ENCODE measurements at regions not wholly inside any gene's neighbourhood (a gene's known extent, or its start where the extent isn't known, plus 50 kb on each side); places are given as distances from the start of the nearest gene placed in this dataset.

DNA sequence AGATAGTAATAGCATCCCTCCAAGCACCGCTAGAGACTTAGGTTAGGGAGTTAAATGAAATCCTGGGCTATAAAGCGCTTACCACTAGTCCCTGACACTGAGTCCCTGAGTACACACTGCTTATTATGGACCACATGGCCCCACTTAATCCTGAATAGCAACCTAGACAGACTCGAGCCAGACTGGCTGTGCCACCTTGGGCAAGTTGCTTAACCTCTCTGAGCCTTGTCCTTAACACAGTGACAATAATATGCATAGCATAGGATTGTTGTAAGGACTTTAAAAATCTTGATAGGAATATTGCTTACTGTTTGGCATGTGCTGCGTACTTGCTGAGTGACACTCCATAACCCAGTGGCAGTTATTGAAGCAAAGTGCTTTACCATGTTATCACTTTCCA, 125.6 kb upstream of the SASH1 start:
- peaks cover 15% of the 10 kb centered on the region for H3K4me1 Mint-ChIP-seq
- no peaks in the 10 kb centered on the region for H3K9me3 Mint-ChIP-seq
- POLR2A ChIA-PET: no interaction called here
- peaks cover 4% of the 10 kb centered on the region for H3K27me3 Mint-ChIP-seq (ENCODE audit: low read depth)
- CTCF ChIA-PET: no interaction called here
- H3K27ac Mint-ChIP-seq: no peak overlapping the region
- H3K36me3 Mint-ChIP-seq: no peaks in the 10 kb centered on the region
- DNase-seq (ENCODE audit: low spot score): no peak
- no peak for ATAC-seq
- H3K4me3 Mint-ChIP-seq: no peak overlapping the region
- TF ChIP-seq SOX15 (CRISPR knock-in tag; IDR thresholded peaks at IDR 0.05): no peak
- TF ChIP-seq NFE2L1 (CRISPR knock-in tag; IDR thresholded peaks at IDR 0.05): no peak
- no peak for TF ChIP-seq ZNF396 (CRISPR knock-in tag; IDR thresholded peaks at IDR 0.05; ENCODE audit: borderline replicate concordance)
- no peak for TF ChIP-seq ZNF263 (CRISPR knock-in tag; IDR thresholded peaks at IDR 0.05; ENCODE audit: low read depth)
- no peak for TF ChIP-seq NFATC4 (CRISPR knock-in tag; IDR thresholded peaks at IDR 0.05)

DNA sequence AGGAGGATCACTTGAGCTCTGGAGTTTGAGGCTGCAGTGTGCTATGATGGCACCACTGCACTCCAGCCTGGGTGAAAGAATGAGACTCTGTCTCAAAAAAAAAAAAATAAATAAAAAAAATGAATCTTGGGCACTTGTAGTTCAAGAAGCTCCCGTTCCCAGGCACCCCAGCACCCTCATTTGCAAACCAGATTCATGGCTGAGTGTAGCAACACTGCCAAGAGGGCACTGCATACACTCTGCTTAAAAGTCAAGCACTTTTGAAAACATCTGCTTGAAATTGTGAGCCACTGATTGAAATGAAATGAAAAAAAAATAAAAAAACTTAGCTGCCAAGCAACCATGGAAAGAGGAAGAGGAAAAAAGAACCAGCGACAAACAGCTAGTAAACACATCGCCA, 124.7 kb upstream of the SASH1 start:
- Mint-ChIP-seq H3K9me3 (no peaks in the 10 kb centered on the region), H3K36me3 (no peaks in the 10 kb centered on the region), H3K27ac (no peak overlapping the region), H3K4me3 (no peak overlapping the region), H3K4me1 (peaks cover 21% of the 10 kb centered on the region), H3K27me3 (ENCODE audit: low read depth) (no peaks in the 10 kb centered on the region; the same call in none of the 2 replicates)
- ChIA-PET POLR2A (no interaction called here), CTCF (no interaction called here)
- TF ChIP-seq, protein P1, sequence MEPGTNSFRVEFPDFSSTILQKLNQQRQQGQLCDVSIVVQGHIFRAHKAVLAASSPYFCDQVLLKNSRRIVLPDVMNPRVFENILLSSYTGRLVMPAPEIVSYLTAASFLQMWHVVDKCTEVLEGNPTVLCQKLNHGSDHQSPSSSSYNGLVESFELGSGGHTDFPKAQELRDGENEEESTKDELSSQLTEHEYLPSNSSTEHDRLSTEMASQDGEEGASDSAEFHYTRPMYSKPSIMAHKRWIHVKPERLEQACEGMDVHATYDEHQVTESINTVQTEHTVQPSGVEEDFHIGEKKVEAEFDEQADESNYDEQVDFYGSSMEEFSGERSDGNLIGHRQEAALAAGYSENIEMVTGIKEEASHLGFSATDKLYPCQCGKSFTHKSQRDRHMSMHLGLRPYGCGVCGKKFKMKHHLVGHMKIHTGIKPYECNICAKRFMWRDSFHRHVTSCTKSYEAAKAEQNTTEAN (CRISPR knock-in tag; IDR thresholded peaks at IDR 0.05): no peak
- TF ChIP-seq FOXP1 (CRISPR knock-in tag; IDR thresholded peaks at IDR 0.05; ENCODE audit: borderline replicate concordance) (no peak), ZBTB21 (CRISPR knock-in tag; IDR thresholded peaks at IDR 0.05; ENCODE audit: borderline replicate concordance) (no peak), ZNF232 (CRISPR knock-in tag; IDR thresholded peaks at IDR 0.05) (no peak), GRHL2 (CRISPR knock-in tag; IDR thresholded peaks at IDR 0.05; ENCODE audit: insufficient replicate concordance, severe bottlenecking) (no peak)
- TF ChIP-seq, protein P2, sequence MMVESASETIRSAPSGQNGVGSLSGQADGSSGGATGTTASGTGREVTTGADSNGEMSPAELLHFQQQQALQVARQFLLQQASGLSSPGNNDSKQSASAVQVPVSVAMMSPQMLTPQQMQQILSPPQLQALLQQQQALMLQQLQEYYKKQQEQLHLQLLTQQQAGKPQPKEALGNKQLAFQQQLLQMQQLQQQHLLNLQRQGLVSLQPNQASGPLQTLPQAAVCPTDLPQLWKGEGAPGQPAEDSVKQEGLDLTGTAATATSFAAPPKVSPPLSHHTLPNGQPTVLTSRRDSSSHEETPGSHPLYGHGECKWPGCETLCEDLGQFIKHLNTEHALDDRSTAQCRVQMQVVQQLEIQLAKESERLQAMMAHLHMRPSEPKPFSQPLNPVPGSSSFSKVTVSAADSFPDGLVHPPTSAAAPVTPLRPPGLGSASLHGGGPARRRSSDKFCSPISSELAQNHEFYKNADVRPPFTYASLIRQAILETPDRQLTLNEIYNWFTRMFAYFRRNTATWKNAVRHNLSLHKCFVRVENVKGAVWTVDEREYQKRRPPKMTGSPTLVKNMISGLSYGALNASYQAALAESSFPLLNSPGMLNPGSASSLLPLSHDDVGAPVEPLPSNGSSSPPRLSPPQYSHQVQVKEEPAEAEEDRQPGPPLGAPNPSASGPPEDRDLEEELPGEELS (CRISPR knock-in tag; IDR thresholded peaks at IDR 0.05): no peak
- TF ChIP-seq, protein P3, sequence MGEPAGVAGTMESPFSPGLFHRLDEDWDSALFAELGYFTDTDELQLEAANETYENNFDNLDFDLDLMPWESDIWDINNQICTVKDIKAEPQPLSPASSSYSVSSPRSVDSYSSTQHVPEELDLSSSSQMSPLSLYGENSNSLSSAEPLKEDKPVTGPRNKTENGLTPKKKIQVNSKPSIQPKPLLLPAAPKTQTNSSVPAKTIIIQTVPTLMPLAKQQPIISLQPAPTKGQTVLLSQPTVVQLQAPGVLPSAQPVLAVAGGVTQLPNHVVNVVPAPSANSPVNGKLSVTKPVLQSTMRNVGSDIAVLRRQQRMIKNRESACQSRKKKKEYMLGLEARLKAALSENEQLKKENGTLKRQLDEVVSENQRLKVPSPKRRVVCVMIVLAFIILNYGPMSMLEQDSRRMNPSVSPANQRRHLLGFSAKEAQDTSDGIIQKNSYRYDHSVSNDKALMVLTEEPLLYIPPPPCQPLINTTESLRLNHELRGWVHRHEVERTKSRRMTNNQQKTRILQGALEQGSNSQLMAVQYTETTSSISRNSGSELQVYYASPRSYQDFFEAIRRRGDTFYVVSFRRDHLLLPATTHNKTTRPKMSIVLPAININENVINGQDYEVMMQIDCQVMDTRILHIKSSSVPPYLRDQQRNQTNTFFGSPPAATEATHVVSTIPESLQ (CRISPR knock-in tag; IDR thresholded peaks at IDR 0.05): no peak
- DNase-seq (ENCODE audit: low spot score) (no peak), ATAC-seq (no peak)

DNA sequence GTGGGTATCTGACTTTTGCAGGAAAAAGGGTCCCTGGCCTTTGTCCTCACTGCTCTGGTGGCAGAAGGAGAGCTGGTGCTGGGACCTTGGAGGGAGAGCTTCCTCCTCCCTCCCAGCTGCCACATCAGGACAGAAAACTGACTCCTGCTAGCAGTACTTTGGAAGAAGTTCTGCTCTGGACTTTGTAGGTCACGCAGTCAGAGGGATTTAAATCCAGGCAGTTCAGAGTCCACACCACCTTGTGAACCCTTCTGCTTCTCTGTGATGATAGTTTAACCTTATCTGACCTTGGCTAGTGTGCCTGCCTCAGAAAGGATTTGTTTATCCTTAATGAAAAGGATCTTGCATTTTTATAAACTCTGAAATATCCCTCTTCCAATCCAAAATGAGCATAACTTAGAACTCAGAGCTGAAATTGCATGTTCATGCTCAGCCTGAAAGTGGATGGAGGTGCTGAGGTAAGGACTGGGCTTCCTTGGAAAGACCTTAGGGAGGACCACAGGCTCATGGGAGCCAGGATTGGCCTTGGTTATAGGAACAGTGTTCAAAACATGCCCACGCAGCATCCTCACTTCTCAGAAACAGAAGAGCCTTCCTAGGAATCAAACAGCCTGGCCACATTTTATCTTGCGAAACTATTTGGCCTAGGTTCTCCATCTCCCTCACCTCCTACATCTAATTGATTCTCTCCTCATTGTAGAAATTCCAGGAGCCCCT, 123.9 kb upstream of the SASH1 start:
- H3K27me3 Mint-ChIP-seq (ENCODE audit: low read depth): no peaks in the 10 kb centered on the region; the same call in none of the 2 replicates
- ChIA-PET CTCF (no interaction called here), POLR2A (no interaction called here)
- H3K27ac Mint-ChIP-seq: no peak overlapping the region
- no peaks in the 10 kb centered on the region for H3K9me3 Mint-ChIP-seq
- H3K36me3 Mint-ChIP-seq: no peaks in the 10 kb centered on the region
- H3K4me1 Mint-ChIP-seq: peaks cover 21% of the 10 kb centered on the region
- ATAC-seq (no peak), DNase-seq (ENCODE audit: low spot score) (no peak)
- H3K4me3 Mint-ChIP-seq: no peak overlapping the region
- TF ChIP-seq ZNF416 (CRISPR knock-in tag; IDR thresholded peaks at IDR 0.05) (no peak), GRHL2 (CRISPR knock-in tag; IDR thresholded peaks at IDR 0.05; ENCODE audit: insufficient replicate concordance, severe bottlenecking) (no peak)
- TF ChIP-seq, protein P4, sequence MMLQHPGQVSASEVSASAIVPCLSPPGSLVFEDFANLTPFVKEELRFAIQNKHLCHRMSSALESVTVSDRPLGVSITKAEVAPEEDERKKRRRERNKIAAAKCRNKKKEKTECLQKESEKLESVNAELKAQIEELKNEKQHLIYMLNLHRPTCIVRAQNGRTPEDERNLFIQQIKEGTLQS (CRISPR knock-in tag; conservative IDR thresholded peaks at IDR 0.05): no peak
